Body of pancreas (tissue), 4 donors: ENCODE measurements at regions not wholly inside any gene's neighbourhood (a gene's known extent, or its start where the extent isn't known, plus 50 kb on each side); places are given as distances from the start of the nearest gene placed in this dataset.

Experiments used
- ATAC-seq: fragments of 150-250 bp; one replicate; pipeline ENCODE4 v1.9.1; 2016
- DNase-seq, 4 donors: peaks; one replicate each; pipeline ENCODE4 v3.0.0-alpha.2; 2019
- H3K27ac ChIP-seq, 4 donors: fragments of 200-600 bp; sonication (generic); 1 replicate in 3 of 4; 2 replicates in 1 of 4; pipeline versions ENCODE4 v1.5.1 to v1.6.1; 2016 to 2019; ENCODE audit warnings: mild to moderate bottlenecking in 1 of 4, mixed read lengths in 1 of 4, moderate library complexity in 1 of 4
- H3K27me3 ChIP-seq, 2 donors: fragments of 200-600 bp; sonication (generic); one replicate each; pipeline ENCODE4 v1.6.0; 2016; ENCODE audit warnings: mild to moderate bottlenecking in 1 of 2
- H3K36me3 ChIP-seq, 2 donors: fragments of 200-600 bp; sonication (generic); replicated peaks in 1 of 2; 2 replicates each; pipeline ENCODE4 v1.5.1; 2016; ENCODE audit warnings: low read depth in 2 of 2; ENCODE audit not compliant: insufficient read depth in 1 of 2
- H3K4me1 ChIP-seq: fragments of 200-600 bp; sonication (generic); one replicate; pipeline ENCODE4 v1.6.0; 2016
- H3K4me3 ChIP-seq, 2 donors: fragments of 200-600 bp; sonication (generic); 1 replicate in 1 of 2; 2 replicates in 1 of 2; pipeline ENCODE4 v1.5.1; 2016 to 2019
- H3K9me3 ChIP-seq, 3 donors: fragments of 200-600 bp; sonication (generic); 1 replicate in 2 of 3; 2 replicates in 1 of 3; pipeline ENCODE4 v1.5.1; 2016
- CTCF ChIP-seq, 7 experiments: fragments of 450-650 bp in 4 of 7; fragments of 200-600 bp in 3 of 7; sonication (generic) in 3 of 7; IDR thresholded peaks; one replicate each; pipeline ENCODE4 v1.5.1; 2016 to 2019; ENCODE audit warnings: antibody characterized with exemption in 7 of 7
- POLR2A ChIP-seq, 3 donors: fragments of 450-650 bp; IDR thresholded peaks; one replicate each; pipeline ENCODE4 v1.6.1; 2016; ENCODE audit warnings: antibody characterized with exemption in 3 of 3, mild to moderate bottlenecking in 2 of 3
- WGBS, 2 donors: methylation state at CpG; one replicate each; pipeline ENCODE4 v1.1.5; 2017; 5-methylcytosine and 5-hydroxymethylcytosine counted together
- intact Hi-C: fragments of 100-400 bp; cut with DNase I; formaldehyde crosslinking; loops from one replicate; pipeline ENCODE4 v1.15.1; 2023

- no peak for ATAC-seq
- Histone ChIP-seq H3K36me3 (no peaks in the 10 kb centered on the region), H3K27ac (no peak overlapping the region), H3K4me1 (peaks cover 8% of the 10 kb centered on the region), H3K27me3 (no peaks in the 10 kb centered on the region), H3K9me3 (no peaks in the 10 kb centered on the region), H3K4me3 (no peak overlapping the region)
- intact Hi-C loops, result no loop called here
- no peak for DNase-seq
- no peak for TF ChIP-seq POLR2A (IDR thresholded peaks at IDR 0.05)
- TF ChIP-seq CTCF (IDR thresholded peaks at IDR 0.05), result no peak
- 82 to 86% methylated on average over 10 to 15 of the region's 15 CpGs for WGBS, 2 donors
Observed at GRCh38 chr11:126149759-126150625, 61.5 kb downstream of the RPUSD4 start.

- DNase-seq (no peak), ATAC-seq (no peak)
- Histone ChIP-seq H3K4me3 (no peak overlapping the region), H3K36me3 (no peaks in the 10 kb centered on the region), H3K27ac (no peak overlapping the region), H3K27me3 (no peaks in the 10 kb centered on the region), H3K4me1 (peaks cover 8% of the 10 kb centered on the region), H3K9me3 (no peaks in the 10 kb centered on the region)
- no peak for TF ChIP-seq CTCF (IDR thresholded peaks at IDR 0.05)
- TF ChIP-seq POLR2A (IDR thresholded peaks at IDR 0.05), result no peak
- WGBS, 2 donors, result 81 to 90% methylated on average over 2 of the region's 2 CpGs
- intact Hi-C loops, result no loop called here
Observed at GRCh38 chr11:126148317-126148716, 63.1 kb downstream of the RPUSD4 start.

- H3K4me3 ChIP-seq, result no peak overlapping the region
- H3K27me3 ChIP-seq, result no peaks in the 10 kb centered on the region
- TF ChIP-seq CTCF (IDR thresholded peaks at IDR 0.05) (no peak), POLR2A (IDR thresholded peaks at IDR 0.05) (no peak)
- intact Hi-C loops, result no loop called here
- WGBS, 2 donors, result 85 to 86% methylated on average over 5 to 11 of the region's 12 CpGs
- no peaks in the 10 kb centered on the region for H3K9me3 ChIP-seq
- no peak overlapping the region for H3K27ac ChIP-seq
- no peaks in the 10 kb centered on the region for H3K36me3 ChIP-seq
- DNase-seq (no peak), ATAC-seq (no peak)
- peaks cover 8% of the 10 kb centered on the region for H3K4me1 ChIP-seq
Observed at GRCh38 chr11:126147208-126148111, 64.0 kb downstream of the RPUSD4 start.

GRCh38 chr11:126146454-126147192 lies 64.8 kb downstream of the RPUSD4 start:
- no peak for ATAC-seq

More at GRCh38 chr11:126146454-126147192, 64.8 kb downstream of the RPUSD4 start:
- H3K36me3 ChIP-seq, result no peaks in the 10 kb centered on the region
- no peaks in the 10 kb centered on the region for H3K9me3 ChIP-seq
- no peak overlapping the region for H3K4me3 ChIP-seq
- no peaks in the 10 kb centered on the region for H3K27me3 ChIP-seq
- peaks cover 8% of the 10 kb centered on the region for H3K4me1 ChIP-seq
- WGBS, 2 donors, result 72 to 81% methylated on average over 18 to 21 of the region's 23 CpGs
- TF ChIP-seq CTCF (IDR thresholded peaks at IDR 0.05), result no peak
- TF ChIP-seq POLR2A (IDR thresholded peaks at IDR 0.05), result no peak
- H3K27ac ChIP-seq, result no peak overlapping the region
- intact Hi-C loops, result no loop called here
- DNase-seq, result no peak
